Pancreas (tissue), 10 donors: ENCODE measurements at regions not wholly inside any gene's neighbourhood (a gene's known extent, or its start where the extent isn't known, plus 50 kb on each side); places are given as distances from the start of the nearest gene placed in this dataset.
"Not testable (repeated sequence)": the region's sequence is repeated elsewhere in the genome, so short reads cannot be mapped to it uniquely, and the experiment has no call there.

ENCODE experiments used
- ATAC-seq, 4 donors: fragments of 200-7000 bp; cut with Tn5 transposase; one replicate each; pipeline versions ENCODE4 v1.8.0 to v1.9.1; 2020; ENCODE audit warnings: mild to moderate bottlenecking in 4 of 4, moderate library complexity in 4 of 4
- DNase-seq, 6 donors: peaks; one replicate each; pipeline ENCODE4 v3.0.0-alpha.2; 2020
- FAIRE-seq: peaks from 2 replicates; lab custom pipeline; 2012; peaks lifted over from hg19 to GRCh38; lab: Jason Lieb, UNC
- H3K27ac ChIP-seq, 4 donors: fragments of 200-600 bp; sonication (generic); 1 replicate in 3 of 4; 2 replicates in 1 of 4; pipeline versions ENCODE4 v1.5.0 to v1.8.0; 2020
- H3K27me3 ChIP-seq, 4 donors: fragments of 200-600 bp; one replicate each; pipeline ENCODE4 v1.8.0; 2021
- H3K36me3 ChIP-seq, 3 donors: fragments of 200-600 bp; sonication (generic) in 1 of 3; one replicate each; pipeline versions ENCODE4 v1.5.0 to v1.8.0; 2020 to 2021
- H3K4me1 ChIP-seq, 3 donors: fragments of 200-600 bp; one replicate each; pipeline ENCODE4 v1.8.0; 2021
- H3K4me3 ChIP-seq, 4 donors: fragments of 200-600 bp; sonication (generic) in 2 of 4; one replicate each; pipeline versions ENCODE4 v1.5.0 to v1.8.0; 2020 to 2021
- H3K9me3 ChIP-seq, 4 donors: fragments of 200-600 bp; one replicate each; pipeline ENCODE4 v1.8.0; 2021
- WGBS, 2 donors: extraction: QIAGEN DNeasy Blood & Tissue Kit; methylation state at CpG; one replicate each; pipeline ENCODE4 v1.1.7; 2013; 5-methylcytosine and 5-hydroxymethylcytosine counted together
- intact Hi-C, 3 donors: fragments of 100-400 bp; cut with DNase I; formaldehyde crosslinking; loops; one replicate each; pipeline versions ENCODE4 v1.11.1 to v1.14.2; 2022
- donor health status: healthy with polysubstance abuse.
- donor health status: DM: no; HTN: no; CAD: no; lungs with moderate emphysema.
- donor health status: DM: no; HTN: no; CAD: no.
- donor health status: control.
- donor health status: control.
- donor health status: Bipolar disorder and iron deficiency.
- donor health status: DM: yes; HTN: yes; CAD: no.
- donor health status: DM: no; HTN: no; CAD: no.
- donor health status: DM: no; HTN: no; CAD: no.
- donor health status: DM: yes; HTN: yes; CAD: no.

DNA sequence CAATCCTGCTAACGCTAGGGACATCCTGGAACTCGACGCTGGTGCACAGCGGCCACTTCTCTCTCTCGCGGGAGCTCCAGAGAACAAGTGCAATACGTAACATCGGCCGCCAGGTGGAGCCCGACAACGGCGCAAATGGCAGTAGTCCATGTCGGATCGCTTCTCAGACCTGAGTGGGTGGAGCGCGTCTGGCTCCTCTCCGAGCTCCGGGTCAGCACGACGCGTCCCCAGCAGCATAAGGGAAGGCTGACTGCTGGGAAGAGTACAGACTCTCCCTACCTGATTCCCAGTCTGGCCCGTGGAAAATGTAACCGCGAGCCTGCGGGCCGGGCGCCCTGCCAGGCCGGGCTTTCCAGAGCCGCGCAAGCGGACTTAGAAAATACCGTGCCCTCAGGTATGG is 1725.8 kb downstream of the SPATA31A7 start:
- H3K27ac ChIP-seq, H3K4me1 ChIP-seq, H3K36me3 ChIP-seq, H3K9me3 ChIP-seq, H3K4me3 ChIP-seq, H3K27me3 ChIP-seq, intact Hi-C loops: not testable (repeated sequence)
- FAIRE-seq = peak; percentile 56
- DNase-seq = peak in 2 of 6 donors; percentile 5 to 13
- ATAC-seq = peak; percentile 100
- WGBS, 2 donors = 5% methylated on average over 13 of the region's 32 CpGs; no CpG with 5 or more reads in 1 of the 2 donors

DNA sequence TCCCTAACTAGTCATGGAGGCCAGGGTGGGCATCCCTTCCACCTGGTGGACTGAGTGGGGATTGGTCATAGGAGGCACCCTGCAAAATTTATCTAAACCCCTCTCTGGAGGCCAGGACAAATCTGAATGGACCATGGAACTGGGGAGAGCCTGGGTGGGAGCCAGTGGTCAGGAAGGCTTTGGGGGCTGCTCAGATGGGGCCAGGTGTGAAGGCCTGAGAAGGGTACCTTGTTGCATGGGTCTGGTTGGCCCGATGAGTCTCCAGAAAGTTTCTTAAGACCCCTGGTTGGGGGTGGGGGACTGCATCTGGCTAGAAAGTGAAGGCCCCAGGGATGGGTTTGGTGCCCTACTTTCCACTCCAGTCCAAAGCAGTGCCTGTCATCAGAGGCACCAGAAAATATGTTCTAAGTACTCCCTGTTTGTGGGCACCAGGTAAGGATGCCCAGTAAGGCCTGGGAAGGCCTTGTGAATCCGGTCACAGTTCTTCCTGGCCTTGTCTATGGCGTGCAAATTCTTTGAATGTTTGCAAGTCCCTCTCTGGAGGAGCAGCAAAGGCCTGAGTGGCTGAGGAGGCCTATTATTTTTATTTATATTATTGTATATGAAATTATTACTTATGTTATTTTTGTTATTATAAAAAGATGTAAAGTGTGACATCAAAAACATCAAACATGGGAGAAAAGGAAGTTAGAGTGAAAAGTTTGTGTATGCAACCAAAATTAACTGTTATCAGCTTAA is 1729.0 kb downstream of the SPATA31A7 start:
- FAIRE-seq, H3K4me1 ChIP-seq, intact Hi-C loops, H3K4me3 ChIP-seq, H3K27ac ChIP-seq, ATAC-seq, H3K36me3 ChIP-seq, H3K9me3 ChIP-seq, H3K27me3 ChIP-seq: not testable (repeated sequence)
- WGBS, 2 donors = 91 to 92% methylated on average over 2 to 3 of the region's 3 CpGs
- peak in 2 of 6 donors; percentile 5 to 13 for DNase-seq

DNA sequence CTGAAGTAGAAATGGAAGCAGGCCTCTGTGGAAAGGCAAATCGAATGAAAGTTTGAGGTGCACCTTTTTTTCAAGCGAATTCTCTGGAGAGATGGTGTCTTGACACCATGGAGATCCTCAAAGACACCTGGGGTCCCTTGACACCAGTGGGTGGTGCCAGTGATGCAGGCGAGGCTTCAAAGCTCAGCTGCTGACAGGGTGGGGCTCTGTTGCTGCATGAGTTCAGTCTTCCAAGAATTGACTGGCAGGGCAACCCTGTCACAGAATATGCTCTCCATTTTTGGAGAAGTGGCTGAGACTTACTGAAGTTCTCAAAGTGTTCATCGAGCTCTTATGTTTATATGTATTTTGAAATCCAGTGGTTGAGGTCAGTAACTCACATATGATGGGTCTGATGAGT is 1741.6 kb downstream of the SPATA31A7 start:
- H3K4me3 ChIP-seq = not testable (repeated sequence)

DNA sequence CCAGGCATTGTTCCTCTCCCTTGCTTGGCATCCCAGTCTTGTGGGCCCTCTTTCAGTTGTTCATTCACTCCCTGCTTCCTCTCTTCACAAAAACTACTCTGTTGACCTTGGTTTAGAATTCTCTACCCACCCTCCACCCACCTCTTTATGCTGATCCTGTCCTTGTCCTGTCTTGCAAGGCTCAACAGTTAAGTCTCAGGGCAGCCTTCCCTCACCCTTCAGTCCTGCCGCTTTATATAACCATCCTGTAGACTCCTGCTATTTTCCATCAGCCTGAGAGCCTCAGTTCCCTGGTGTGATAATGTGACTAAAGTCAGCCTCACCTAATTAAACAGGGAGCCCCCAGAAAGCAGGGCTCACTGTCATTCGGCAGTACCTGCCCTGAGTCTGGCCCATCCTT is 1763.0 kb downstream of the SPATA31A7 start:
- WGBS, 2 donors = no CpG with 5 or more reads among the region's 2 CpGs
- H3K27me3 ChIP-seq, FAIRE-seq: not testable (repeated sequence)

More for the DNA sequence above, 1741.6 kb downstream of the SPATA31A7 start:
- H3K9me3 ChIP-seq, H3K27me3 ChIP-seq, FAIRE-seq, H3K27ac ChIP-seq, intact Hi-C loops, H3K4me1 ChIP-seq, DNase-seq, ATAC-seq, H3K36me3 ChIP-seq: not testable (repeated sequence)
- WGBS, 2 donors = no CpG with 5 or more reads among the region's 4 CpGs

More for the DNA sequence above, 1763.0 kb downstream of the SPATA31A7 start:
- DNase-seq, H3K4me3 ChIP-seq, intact Hi-C loops, H3K9me3 ChIP-seq, H3K36me3 ChIP-seq, ATAC-seq, H3K27ac ChIP-seq, H3K4me1 ChIP-seq: not testable (repeated sequence)
